ENCODE measurements at regions not wholly inside any gene's neighbourhood (a gene's known extent, or its start where the extent isn't known, plus 50 kb on each side); places are given as distances from the start of the nearest gene placed in this dataset.

DNA sequence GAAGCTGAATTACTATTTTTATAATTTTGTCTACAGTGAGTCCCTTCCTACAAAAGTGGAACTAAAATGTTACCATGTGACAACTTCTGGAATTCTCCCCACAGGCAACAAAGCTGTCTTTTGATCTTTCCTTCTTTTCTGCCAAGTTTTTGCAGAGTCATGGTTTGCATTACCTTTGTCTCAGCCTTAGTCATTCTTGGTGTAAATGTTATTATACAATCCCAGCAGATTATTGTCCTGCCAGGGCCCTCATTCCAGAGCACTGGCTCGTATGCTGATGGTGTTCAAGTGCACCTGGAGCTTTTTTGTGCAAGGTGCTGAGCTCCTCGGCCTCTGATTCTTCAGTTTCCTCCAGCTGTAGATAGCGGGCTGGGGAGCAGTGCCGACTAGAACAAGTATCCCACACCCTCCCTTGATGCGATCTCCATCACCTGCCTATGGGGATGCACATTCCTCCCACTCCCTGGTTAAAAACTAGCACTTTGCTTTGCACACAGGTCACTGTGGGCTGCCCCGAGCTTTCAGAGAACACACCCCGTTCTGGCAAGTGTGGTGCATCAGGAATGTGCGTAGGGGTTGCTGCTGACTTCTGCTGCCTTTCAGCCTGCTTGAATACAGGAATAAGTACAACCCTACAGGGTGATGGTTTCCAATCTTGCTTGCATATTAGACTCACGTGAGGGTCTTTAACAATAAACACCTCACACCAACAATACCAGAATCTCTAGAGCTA is 263.6 kb downstream of the RNF144A start:
- TF ChIP-seq, protein P1, sequence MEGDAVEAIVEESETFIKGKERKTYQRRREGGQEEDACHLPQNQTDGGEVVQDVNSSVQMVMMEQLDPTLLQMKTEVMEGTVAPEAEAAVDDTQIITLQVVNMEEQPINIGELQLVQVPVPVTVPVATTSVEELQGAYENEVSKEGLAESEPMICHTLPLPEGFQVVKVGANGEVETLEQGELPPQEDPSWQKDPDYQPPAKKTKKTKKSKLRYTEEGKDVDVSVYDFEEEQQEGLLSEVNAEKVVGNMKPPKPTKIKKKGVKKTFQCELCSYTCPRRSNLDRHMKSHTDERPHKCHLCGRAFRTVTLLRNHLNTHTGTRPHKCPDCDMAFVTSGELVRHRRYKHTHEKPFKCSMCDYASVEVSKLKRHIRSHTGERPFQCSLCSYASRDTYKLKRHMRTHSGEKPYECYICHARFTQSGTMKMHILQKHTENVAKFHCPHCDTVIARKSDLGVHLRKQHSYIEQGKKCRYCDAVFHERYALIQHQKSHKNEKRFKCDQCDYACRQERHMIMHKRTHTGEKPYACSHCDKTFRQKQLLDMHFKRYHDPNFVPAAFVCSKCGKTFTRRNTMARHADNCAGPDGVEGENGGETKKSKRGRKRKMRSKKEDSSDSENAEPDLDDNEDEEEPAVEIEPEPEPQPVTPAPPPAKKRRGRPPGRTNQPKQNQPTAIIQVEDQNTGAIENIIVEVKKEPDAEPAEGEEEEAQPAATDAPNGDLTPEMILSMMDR (IDR thresholded peaks at IDR 0.05) = no peak
- TF ChIP-seq POLR2A (IDR thresholded peaks at IDR 0.05) (no peak), POLR2AphosphoS5 (IDR thresholded peaks at IDR 0.05) (no peak)
